A673 (cell line): ENCODE measurements at regions not wholly inside any gene's neighbourhood (a gene's known extent, or its start where the extent isn't known, plus 50 kb on each side); places are given as distances from the start of the nearest gene placed in this dataset.

Source experiments
- BruUV-seq: library from RNA; stranded (reverse); fragments of 400-500 nt; replicated peaks from 2 replicates; lab custom pipeline; 2021; lab: Mats Ljungman, UMichigan
- CTCF ChIA-PET: fragments of 300-600 bp; sonication (Branson Sonifier 250); formaldehyde crosslinking; loops from one replicate; lab custom pipeline; 2022; ENCODE audit warnings: antibody characterized with exemption; lab: Charles Lee
- POLR2A ChIA-PET: fragments of 300-600 bp; sonication (Branson Sonifier 250); formaldehyde crosslinking; loops from one replicate; lab custom pipeline; 2022; ENCODE audit warnings: antibody characterized with exemption; ENCODE audit not compliant: low non-redundant PET; lab: Charles Lee
- DNase-seq: peaks from one replicate; pipeline ENCODE4 v3.0.0-alpha.2; 2015; ENCODE audit warnings: low spot score
- H3K27ac ChIP-seq: fragments of 200-600 bp; sonication (generic); 2 replicates; pipeline ENCODE4 v1.5.1; 2016; ENCODE audit warnings: mixed run types, low read depth, mild to moderate bottlenecking, mixed read lengths, antibody characterized with exemption, low read length; ENCODE audit not compliant: poor library complexity, severe bottlenecking
- H3K27me3 ChIP-seq: fragments of 200-600 bp; sonication (generic); replicated peaks from 2 replicates; pipeline ENCODE4 v1.6.1; 2017; ENCODE audit warnings: mixed run types, low read depth, mild to moderate bottlenecking, mixed read lengths, antibody characterized with exemption, low read length; ENCODE audit not compliant: insufficient read depth, poor library complexity
- H3K36me3 ChIP-seq: fragments of 200-600 bp; sonication (generic); 2 replicates; pipeline ENCODE4 v1.6.1; 2016; ENCODE audit warnings: mixed run types, mild to moderate bottlenecking, mixed read lengths, antibody characterized with exemption, low read length; ENCODE audit not compliant: insufficient read depth, poor library complexity, severe bottlenecking
- H3K4me1 ChIP-seq: fragments of 200-600 bp; sonication (generic); 2 replicates; pipeline ENCODE4 v1.6.1; 2017; ENCODE audit warnings: mixed run types, mild to moderate bottlenecking, mixed read lengths, antibody characterized with exemption, low read length; ENCODE audit not compliant: insufficient read depth, poor library complexity, severe bottlenecking
- H3K4me3 ChIP-seq: fragments of 200-600 bp; sonication (generic); 2 replicates; pipeline ENCODE4 v1.5.1; 2016; ENCODE audit warnings: low read depth, mixed run types, mild to moderate bottlenecking, mixed read lengths, low read length; ENCODE audit not compliant: poor library complexity, severe bottlenecking
- H3K9me3 ChIP-seq: fragments of 200-600 bp; sonication (generic); 2 replicates; pipeline ENCODE4 v1.6.1; 2016; ENCODE audit warnings: mixed run types, low read depth, mild to moderate bottlenecking, mixed read lengths, antibody characterized with exemption, low read length; ENCODE audit not compliant: poor library complexity, severe bottlenecking
- EZH2 ChIP-seq: fragments of 200-600 bp; sonication (generic); IDR thresholded peaks from 2 replicates; pipeline ENCODE4 v1.6.1; 2017; ENCODE audit warnings: borderline replicate concordance, low read depth, mild to moderate bottlenecking, mixed read lengths, antibody characterized with exemption, low read length; ENCODE audit not compliant: poor library complexity, severe bottlenecking
- intact Hi-C: fragments of 100-400 bp; cut with micrococcal nuclease; formaldehyde crosslinking; loops from one replicate; pipeline ENCODE4 v1.10.0; 2022; ENCODE audit not compliant: unreplicated experiment
- TF ChIP-seq, protein P1 (sequence below): fragments of 300-800, 200-600 bp; sonication (generic); conservative IDR thresholded peaks from 2 replicates; pipeline ENCODE4 v1.5.1; 2017; ENCODE audit warnings: low read depth, mild to moderate bottlenecking, antibody characterized with exemption, low read length, moderate library complexity, mixed read lengths

DNA sequence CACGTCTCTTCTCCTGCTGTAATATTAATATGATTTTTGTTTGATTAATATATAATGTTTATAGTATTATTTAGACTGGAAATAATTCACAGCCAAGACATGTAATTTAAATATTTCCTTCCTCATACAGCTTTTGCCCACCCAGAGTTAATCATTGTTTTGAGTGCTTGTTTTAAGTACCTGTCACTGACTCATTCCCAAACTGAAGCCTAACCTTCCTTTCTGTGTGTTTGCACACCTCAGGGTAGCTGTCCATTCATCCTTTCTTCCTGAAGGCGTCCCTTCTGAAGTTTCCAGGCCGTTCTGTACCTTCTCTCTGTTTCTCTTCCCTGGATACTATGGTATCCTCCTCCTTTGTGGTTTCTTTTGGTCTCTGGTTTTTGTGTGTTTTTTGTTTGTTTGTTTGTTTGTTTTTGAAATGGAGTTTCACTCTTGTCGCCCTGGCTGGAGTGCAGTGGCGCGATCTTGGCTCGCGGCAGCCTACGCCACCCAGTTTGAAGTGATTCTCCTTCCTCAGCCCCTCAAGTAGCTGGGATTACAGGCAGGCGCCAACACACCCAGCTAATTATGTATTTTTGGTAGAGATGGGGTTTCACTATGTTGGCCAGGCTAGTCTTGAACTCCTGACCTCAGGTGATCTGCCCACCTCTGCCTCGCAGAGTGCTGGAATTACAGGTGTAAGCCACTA lies 312.4 kb downstream of the DOCK8 start:
- H3K36me3 ChIP-seq: no peaks in the 10 kb centered on the region
- no peaks in the 10 kb centered on the region for H3K27me3 ChIP-seq
- intact Hi-C loops: no loop called here
- ChIA-PET POLR2A (no interaction called here), CTCF (no interaction called here)
- no TSS peak for BruUV-seq
- no peaks in the 10 kb centered on the region for H3K9me3 ChIP-seq
- TF ChIP-seq, protein P1, sequence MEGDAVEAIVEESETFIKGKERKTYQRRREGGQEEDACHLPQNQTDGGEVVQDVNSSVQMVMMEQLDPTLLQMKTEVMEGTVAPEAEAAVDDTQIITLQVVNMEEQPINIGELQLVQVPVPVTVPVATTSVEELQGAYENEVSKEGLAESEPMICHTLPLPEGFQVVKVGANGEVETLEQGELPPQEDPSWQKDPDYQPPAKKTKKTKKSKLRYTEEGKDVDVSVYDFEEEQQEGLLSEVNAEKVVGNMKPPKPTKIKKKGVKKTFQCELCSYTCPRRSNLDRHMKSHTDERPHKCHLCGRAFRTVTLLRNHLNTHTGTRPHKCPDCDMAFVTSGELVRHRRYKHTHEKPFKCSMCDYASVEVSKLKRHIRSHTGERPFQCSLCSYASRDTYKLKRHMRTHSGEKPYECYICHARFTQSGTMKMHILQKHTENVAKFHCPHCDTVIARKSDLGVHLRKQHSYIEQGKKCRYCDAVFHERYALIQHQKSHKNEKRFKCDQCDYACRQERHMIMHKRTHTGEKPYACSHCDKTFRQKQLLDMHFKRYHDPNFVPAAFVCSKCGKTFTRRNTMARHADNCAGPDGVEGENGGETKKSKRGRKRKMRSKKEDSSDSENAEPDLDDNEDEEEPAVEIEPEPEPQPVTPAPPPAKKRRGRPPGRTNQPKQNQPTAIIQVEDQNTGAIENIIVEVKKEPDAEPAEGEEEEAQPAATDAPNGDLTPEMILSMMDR: no peak
- TF ChIP-seq EZH2: no peak
- H3K4me3 ChIP-seq: no peak overlapping the region
- H3K4me1 ChIP-seq: no peaks in the 10 kb centered on the region
- DNase-seq: no peak
- H3K27ac ChIP-seq: no peak overlapping the region

DNA sequence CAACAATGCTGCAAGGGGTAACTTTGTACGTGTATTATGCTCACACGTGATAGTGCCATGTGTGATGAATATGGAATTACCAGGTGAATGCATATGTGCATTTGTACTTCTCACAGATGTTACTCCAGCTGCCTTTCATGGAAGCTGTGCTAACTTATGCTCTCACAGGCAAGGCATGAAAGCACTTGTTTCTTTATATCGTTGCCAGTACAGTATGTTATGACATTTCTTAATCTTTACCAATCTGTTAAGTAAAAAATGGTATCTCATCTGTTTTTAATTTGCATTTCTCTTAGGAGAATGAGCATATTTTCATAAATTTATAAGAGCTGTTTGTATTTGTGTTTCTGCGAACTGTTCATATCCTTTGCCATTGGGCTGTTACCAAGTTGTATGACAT lies 311.8 kb upstream of the DMRT1 start:
- intact Hi-C loops: no loop called here
- H3K4me1 ChIP-seq: no peaks in the 10 kb centered on the region
- no peak for DNase-seq
- H3K36me3 ChIP-seq: no peaks in the 10 kb centered on the region
- H3K27me3 ChIP-seq: no peaks in the 10 kb centered on the region
- H3K27ac ChIP-seq: no peak overlapping the region
- no peak for TF ChIP-seq EZH2
- TF ChIP-seq, protein P1: no peak
- BruUV-seq: no TSS peak
- H3K9me3 ChIP-seq: no peaks in the 10 kb centered on the region
- CTCF ChIA-PET: no interaction called here
- no peak overlapping the region for H3K4me3 ChIP-seq
- POLR2A ChIA-PET: no interaction called here

DNA sequence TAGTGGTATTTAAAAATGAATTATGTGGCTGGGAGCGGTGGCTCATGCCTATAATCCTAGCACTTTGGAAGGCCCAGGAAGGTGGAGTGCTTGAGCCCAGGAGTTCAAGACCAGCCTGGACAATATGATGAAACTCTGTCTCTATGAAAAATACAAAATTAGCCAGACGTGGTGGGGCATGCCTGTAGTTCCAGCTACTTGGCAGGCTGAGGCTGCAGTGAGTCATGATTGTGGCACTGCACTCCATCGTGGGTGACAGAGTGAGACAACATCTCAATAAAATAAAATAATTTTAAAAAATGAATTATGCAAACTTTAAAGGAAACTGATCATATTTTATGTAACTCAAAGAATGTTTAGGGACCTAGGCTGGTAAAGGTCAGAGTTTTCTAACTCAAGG lies 310.8 kb upstream of the DMRT1 start:
- TF ChIP-seq, protein P1: no peak
- TF ChIP-seq EZH2: no peak
- ChIA-PET POLR2A (no interaction called here), CTCF (no interaction called here)
- H3K27ac ChIP-seq: no peak overlapping the region
- no peaks in the 10 kb centered on the region for H3K36me3 ChIP-seq
- no peak overlapping the region for H3K4me3 ChIP-seq
- DNase-seq: no peak
- H3K27me3 ChIP-seq: no peaks in the 10 kb centered on the region
- intact Hi-C loops: no loop called here
- H3K9me3 ChIP-seq: no peaks in the 10 kb centered on the region
- no peaks in the 10 kb centered on the region for H3K4me1 ChIP-seq
- no TSS peak for BruUV-seq
